K562 (cell line): ENCODE measurements at regions not wholly inside any gene's neighbourhood (a gene's known extent, or its start where the extent isn't known, plus 50 kb on each side); places are given as distances from the start of the nearest gene placed in this dataset.

Source experiments
- ATAC-seq: fragments of 200-7000 bp; cut with Tn5 transposase; 3 replicates; pipeline ENCODE4 v1.9.1; 2020; ENCODE audit warnings: moderate library complexity
- BruUV-seq: library from RNA; stranded (reverse); fragments of 400-500 nt; replicated peaks from 2 replicates; lab custom pipeline; 2021; lab: Mats Ljungman, UMichigan
- CTCF ChIA-PET: fragments of 300-600 bp; formaldehyde crosslinking; extraction: SDS; loops from one replicate; lab custom pipeline; 2021; ENCODE audit warnings: low intra/inter-chr PET ratio; lab: Yijun Ruan, JAX
- POLR2A ChIA-PET: fragments of 300-600, 350-650 bp; sonication (Branson Sonifier 250); formaldehyde crosslinking; extraction: SDS; loops from one replicate; lab custom pipeline; 2021; ENCODE audit warnings: antibody characterized with exemption, inconsistent platforms; lab: Yijun Ruan, JAX
- DNase-seq, 4 experiments: peaks; one replicate each; pipeline versions ENCODE4 v3.0.0 to v3.0.0-alpha.2; 2011 to 2018; ENCODE audit warnings: low spot score in 3 of 4, mixed read lengths in 3 of 4; ENCODE audit errors: extremely low read depth in 1 of 4
- FAIRE-seq: peaks from 2 replicates; lab custom pipeline; 2011; peaks lifted over from hg19 to GRCh38; lab: Jason Lieb, UNC
- H2AFZ ChIP-seq: 2 replicates; pipeline ENCODE4 v1.6.0; 2011; ENCODE audit warnings: low read depth, low read length, control low read depth, inconsistent platforms
- H3K27ac ChIP-seq: fragments of 200-600 bp; 3 replicates; pipeline ENCODE4 v1.8.0; 2011; ENCODE audit warnings: low read depth, mild to moderate bottlenecking, control low read depth, inconsistent platforms, low read length, moderate library complexity, mixed read lengths; ENCODE audit errors: extremely low read depth
- H3K27me3 ChIP-seq, 2 experiments: fragments of 300-600 bp in 1 of 2; 2 replicates in 1 of 2; 3 replicates in 1 of 2; pipeline versions ENCODE4 v1.6.0 to v1.8.0; 2011; ENCODE audit warnings: inconsistent platforms in 2 of 2, low read length in 2 of 2, mild to moderate bottlenecking in 1 of 2, mixed read lengths in 1 of 2, moderate library complexity in 1 of 2; ENCODE audit not compliant: control insufficient read depth in 2 of 2, insufficient read depth in 2 of 2
- H3K36me3 ChIP-seq: fragments of 300-600 bp; 3 replicates; pipeline ENCODE4 v1.8.0; 2011; ENCODE audit warnings: mild to moderate bottlenecking, low read length, inconsistent platforms; ENCODE audit not compliant: control insufficient read depth, insufficient read depth
- H3K4me1 ChIP-seq, 2 experiments: fragments of 200-600 bp in 1 of 2; replicated peaks in 1 of 2; 2 replicates in 1 of 2; 3 replicates in 1 of 2; pipeline versions ENCODE4 v1.5.1 to v1.8.0; 2011; ENCODE audit warnings: inconsistent platforms in 2 of 2, low read length in 2 of 2, mild to moderate bottlenecking in 1 of 2, mixed read lengths in 1 of 2, moderate library complexity in 1 of 2; ENCODE audit not compliant: control insufficient read depth in 2 of 2, insufficient read depth in 2 of 2
- H3K4me2 ChIP-seq: 2 replicates; pipeline ENCODE4 v1.6.1; 2011; ENCODE audit warnings: low read length, control low read depth, inconsistent platforms, mixed read lengths; ENCODE audit not compliant: insufficient read depth
- H3K4me3 ChIP-seq: fragments of 200-600 bp; sonication (generic), shearing (Covaris generic); 2 replicates; pipeline ENCODE4 v1.5.1; 2016; ENCODE audit warnings: control low read depth, inconsistent platforms
- H3K79me2 ChIP-seq: fragments of 200-600 bp; 3 replicates; pipeline ENCODE4 v1.8.0; 2011; ENCODE audit warnings: low read length, inconsistent platforms; ENCODE audit not compliant: control insufficient read depth, insufficient read depth
- H3K9ac ChIP-seq, 2 experiments: 2 replicates each; pipeline versions ENCODE4 v1.6.0 to v1.6.1; 2011; ENCODE audit warnings: low read depth in 2 of 2, low read length in 2 of 2, control low read depth in 1 of 2, inconsistent platforms in 1 of 2, mild to moderate bottlenecking in 1 of 2, mixed read lengths in 1 of 2; ENCODE audit not compliant: insufficient read depth in 1 of 2
- H3K9me1 ChIP-seq: one replicate; pipeline ENCODE4 v1.6.0; 2011; ENCODE audit warnings: inconsistent platforms, mild to moderate bottlenecking, low read length, moderate library complexity; ENCODE audit not compliant: control insufficient read depth, insufficient read depth
- H3K9me3 ChIP-seq: replicated peaks from 2 replicates; pipeline ENCODE4 v1.5.1; 2011; ENCODE audit warnings: low read depth, low read length, inconsistent platforms; ENCODE audit not compliant: control insufficient read depth, insufficient read depth
- H4K20me1 ChIP-seq: replicated peaks from 2 replicates; pipeline ENCODE4 v1.6.1; 2011; ENCODE audit warnings: low read length, inconsistent platforms, mixed read lengths; ENCODE audit not compliant: control insufficient read depth, insufficient read depth
- FOXA1 ChIP-seq: fragments of 450-650 bp; IDR thresholded peaks from 2 replicates; pipeline ENCODE4 v1.6.1; 2016; ENCODE audit warnings: mild to moderate bottlenecking, borderline replicate concordance
- GABPA ChIP-seq: fragments of 200-800 bp; sonication (Bioruptor generic); conservative IDR thresholded peaks from 2 replicates; pipeline ENCODE4 v1.6.1; 2016; ENCODE audit warnings: low read depth, missing genetic modification characterization, missing compliant biosample characterization
- NCOA6 ChIP-seq: fragments of 450-650 bp; IDR thresholded peaks from 2 replicates; pipeline ENCODE4 v1.6.1; 2017; ENCODE audit warnings: mild to moderate bottlenecking
- NFIC ChIP-seq: fragments of 450-650 bp; IDR thresholded peaks from 2 replicates; pipeline ENCODE4 v1.6.1; 2017; ENCODE audit warnings: mild to moderate bottlenecking, inconsistent platforms
- ZNF165 ChIP-seq: fragments of 250-450 bp; sonication (Bioruptor Pico); IDR thresholded peaks from 2 replicates; pipeline ENCODE4 v1.4.0; 2020; ENCODE audit warnings: borderline replicate concordance
- WGBS: fragments of 100-300 bp; shearing (Covaris generic); methylation state at CpG from one replicate; pipeline ENCODE4 v1.1.6; 2016; ENCODE audit warnings: low coverage, mixed read lengths; ENCODE audit not compliant: insufficient coverage; ENCODE audit errors: missing lambda C conversion rate; 5-methylcytosine and 5-hydroxymethylcytosine counted together
- in situ Hi-C: fragments of 300-500 bp; cut with MboI; formaldehyde crosslinking; loops from 4 replicates; pipeline ENCODE4 v1.15.0; 2018; ENCODE audit warnings: inconsistent platforms, mixed read lengths
- intact Hi-C: fragments of 100-400 bp; cut with micrococcal nuclease; formaldehyde crosslinking; loops from 2 replicates; pipeline ENCODE4 v1.14.2; 2022
- TF ChIP-seq, protein P1 (sequence below): fragments of 250-450 bp; sonication (Bioruptor Pico); IDR thresholded peaks from 2 replicates; pipeline ENCODE4 v1.5.0; 2021
- TF ChIP-seq, protein P2 (sequence below): fragments of 450-650 bp; formaldehyde crosslinking; IDR thresholded peaks from 2 replicates; pipeline ENCODE4 v1.4.0; 2022; ENCODE audit warnings: missing genetic modification characterization
- TF ChIP-seq, protein P3 (sequence below), 3 experiments: IDR thresholded peaks in 2 of 3; conservative IDR thresholded peaks in 1 of 3; 2 replicates each; pipeline ENCODE4 v1.5.1; 2011 to 2012; ENCODE audit warnings: low read length in 3 of 3, mild to moderate bottlenecking in 3 of 3, control low read depth in 2 of 3, improper control_type of control experiment in 1 of 3, inconsistent platforms in 1 of 3, low read depth in 1 of 3, mixed read lengths in 1 of 3, moderate library complexity in 1 of 3; ENCODE audit not compliant: insufficient read depth in 2 of 3

DNA sequence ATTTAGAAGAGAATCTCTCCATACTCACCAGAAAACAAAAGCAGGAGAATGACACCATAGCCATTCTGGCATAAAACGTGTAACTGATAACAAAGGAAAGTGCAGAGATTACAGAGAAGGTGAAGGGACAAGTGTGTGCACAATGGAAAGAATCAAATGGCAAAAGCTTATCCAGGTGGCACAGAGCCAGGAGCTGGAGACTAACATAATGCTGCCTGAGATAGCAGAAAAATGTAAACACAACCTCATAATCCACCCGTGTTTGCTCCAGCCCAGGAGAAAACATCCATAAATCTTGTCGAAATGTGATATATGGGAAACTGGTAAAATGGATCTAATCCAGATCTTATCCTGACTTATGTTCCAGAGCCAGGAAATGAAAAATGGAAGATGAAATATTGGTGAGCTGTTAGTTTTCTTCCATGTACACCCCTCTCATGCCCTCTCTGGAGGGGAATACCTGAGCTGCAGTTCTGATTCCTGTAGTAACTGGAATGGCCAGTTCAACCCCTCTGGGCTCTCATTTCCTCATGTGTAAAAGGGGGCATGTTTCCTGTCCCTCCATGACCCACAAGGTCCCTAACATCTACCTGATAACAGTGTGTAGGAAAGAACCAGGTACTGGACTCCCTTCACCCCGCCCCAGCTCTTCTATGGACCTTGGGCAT is 212.3 kb upstream of the DAPK1 start:
- Histone ChIP-seq H3K27ac (no peak overlapping the region), H3K79me2 (no peaks in the 10 kb centered on the region), H2AFZ (no peak overlapping the region), H3K4me2 (no peak overlapping the region), H3K9ac (no peak overlapping the region), H4K20me1 (no peaks in the 10 kb centered on the region), H3K9me1 (no peaks in the 10 kb centered on the region), H3K9me3 (no peaks in the 10 kb centered on the region), H3K36me3 (no peaks in the 10 kb centered on the region), H3K4me1 (no peaks in the 10 kb centered on the region), H3K4me3 (no peak overlapping the region), H3K27me3 (no peaks in the 10 kb centered on the region)
- CTCF ChIA-PET: no interaction called here
- POLR2A ChIA-PET: interaction anchor here (0.7 to 1.3 kb wide), 2 partner anchors 9 to 452 kb away, joined by 3 read pairs; no protein-coding TSS in a partner anchor
- intact Hi-C loops (no loop called here), in situ Hi-C loops (no loop called here)
- FAIRE-seq (no peak), DNase-seq (no peak), ATAC-seq (no peak)
- WGBS: 0% methylated on average over 4 of the region's 4 CpGs
- BruUV-seq: no TSS peak
- TF ChIP-seq NCOA6: no peak
- TF ChIP-seq, protein P1, sequence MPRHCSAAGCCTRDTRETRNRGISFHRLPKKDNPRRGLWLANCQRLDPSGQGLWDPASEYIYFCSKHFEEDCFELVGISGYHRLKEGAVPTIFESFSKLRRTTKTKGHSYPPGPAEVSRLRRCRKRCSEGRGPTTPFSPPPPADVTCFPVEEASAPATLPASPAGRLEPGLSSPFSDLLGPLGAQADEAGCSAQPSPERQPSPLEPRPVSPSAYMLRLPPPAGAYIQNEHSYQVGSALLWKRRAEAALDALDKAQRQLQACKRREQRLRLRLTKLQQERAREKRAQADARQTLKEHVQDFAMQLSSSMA (CRISPR knock-in tag): no peak
- TF ChIP-seq GABPA: no peak
- TF ChIP-seq ZNF165 (CRISPR knock-in tag): no peak
- TF ChIP-seq, protein P2, sequence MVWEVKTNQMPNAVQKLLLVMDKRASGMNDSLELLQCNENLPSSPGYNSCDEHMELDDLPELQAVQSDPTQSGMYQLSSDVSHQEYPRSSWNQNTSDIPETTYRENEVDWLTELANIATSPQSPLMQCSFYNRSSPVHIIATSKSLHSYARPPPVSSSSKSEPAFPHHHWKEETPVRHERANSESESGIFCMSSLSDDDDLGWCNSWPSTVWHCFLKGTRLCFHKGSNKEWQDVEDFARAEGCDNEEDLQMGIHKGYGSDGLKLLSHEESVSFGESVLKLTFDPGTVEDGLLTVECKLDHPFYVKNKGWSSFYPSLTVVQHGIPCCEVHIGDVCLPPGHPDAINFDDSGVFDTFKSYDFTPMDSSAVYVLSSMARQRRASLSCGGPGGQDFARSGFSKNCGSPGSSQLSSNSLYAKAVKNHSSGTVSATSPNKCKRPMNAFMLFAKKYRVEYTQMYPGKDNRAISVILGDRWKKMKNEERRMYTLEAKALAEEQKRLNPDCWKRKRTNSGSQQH: no peak
- peak; percentile 50 for TF ChIP-seq NFIC
- TF ChIP-seq FOXA1: no peak
- TF ChIP-seq, protein P3, sequence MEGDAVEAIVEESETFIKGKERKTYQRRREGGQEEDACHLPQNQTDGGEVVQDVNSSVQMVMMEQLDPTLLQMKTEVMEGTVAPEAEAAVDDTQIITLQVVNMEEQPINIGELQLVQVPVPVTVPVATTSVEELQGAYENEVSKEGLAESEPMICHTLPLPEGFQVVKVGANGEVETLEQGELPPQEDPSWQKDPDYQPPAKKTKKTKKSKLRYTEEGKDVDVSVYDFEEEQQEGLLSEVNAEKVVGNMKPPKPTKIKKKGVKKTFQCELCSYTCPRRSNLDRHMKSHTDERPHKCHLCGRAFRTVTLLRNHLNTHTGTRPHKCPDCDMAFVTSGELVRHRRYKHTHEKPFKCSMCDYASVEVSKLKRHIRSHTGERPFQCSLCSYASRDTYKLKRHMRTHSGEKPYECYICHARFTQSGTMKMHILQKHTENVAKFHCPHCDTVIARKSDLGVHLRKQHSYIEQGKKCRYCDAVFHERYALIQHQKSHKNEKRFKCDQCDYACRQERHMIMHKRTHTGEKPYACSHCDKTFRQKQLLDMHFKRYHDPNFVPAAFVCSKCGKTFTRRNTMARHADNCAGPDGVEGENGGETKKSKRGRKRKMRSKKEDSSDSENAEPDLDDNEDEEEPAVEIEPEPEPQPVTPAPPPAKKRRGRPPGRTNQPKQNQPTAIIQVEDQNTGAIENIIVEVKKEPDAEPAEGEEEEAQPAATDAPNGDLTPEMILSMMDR (IDR thresholded peaks at IDR 0.05 in 2 of 3, conservative IDR thresholded peaks at IDR 0.05 in 1 of 3; ENCODE audit: insufficient read depth in 2 of 3, low read depth in 1 of 3, low read length in 3 of 3): no peak
